PC-9 (cell line): ENCODE measurements at regions not wholly inside any gene's neighbourhood (a gene's known extent, or its start where the extent isn't known, plus 50 kb on each side); places are given as distances from the start of the nearest gene placed in this dataset.
A peak's percentile ranks its signal among the peaks of the same experiment; 100 is the strongest.

ENCODE experiments used
- BruUV-seq: library from RNA; stranded (reverse); fragments of 400-500 nt; replicated peaks from 2 replicates; lab custom pipeline; 2021; lab: Mats Ljungman, UMichigan
- CTCF ChIA-PET: fragments of 300-600 bp; sonication (Branson Sonifier 250); formaldehyde crosslinking; loops from one replicate; lab custom pipeline; 2022; ENCODE audit warnings: antibody characterized with exemption; lab: Charles Lee
- POLR2A ChIA-PET: fragments of 300-600 bp; sonication (Branson Sonifier 250); formaldehyde crosslinking; loops from one replicate; lab custom pipeline; 2022; ENCODE audit warnings: antibody characterized with exemption; ENCODE audit not compliant: unreplicated experiment; lab: Charles Lee
- DNase-seq, 2 experiments: peaks; one replicate each; pipeline versions ENCODE4 v3.0.0 to v3.0.0-alpha.2; 2015 to 2022; ENCODE audit warnings: mixed read lengths in 1 of 2
- H2AFZ ChIP-seq: fragments of 200-600 bp; sonication (generic); 2 replicates; pipeline ENCODE4 v1.8.1; 2017; ENCODE audit warnings: antibody characterized with exemption
- H3F3A ChIP-seq: fragments of 200-600 bp; sonication (generic); 2 replicates; pipeline ENCODE4 v1.8.1; 2017; ENCODE audit warnings: antibody characterized with exemption, mild to moderate bottlenecking, low read depth; ENCODE audit not compliant: insufficient read depth
- H3K27ac ChIP-seq: fragments of 200-600 bp; sonication (generic); 2 replicates; pipeline ENCODE4 v1.6.1; 2016; ENCODE audit warnings: mixed run types
- H3K27me3 ChIP-seq: fragments of 200-600 bp; sonication (generic); 2 replicates; pipeline ENCODE4 v1.6.1; 2016; ENCODE audit warnings: low read depth, mixed run types; ENCODE audit not compliant: insufficient read depth
- H3K36me3 ChIP-seq: fragments of 200-600 bp; sonication (generic); 2 replicates; pipeline ENCODE4 v1.6.1; 2016; ENCODE audit warnings: low read depth, mixed run types
- H3K4me1 ChIP-seq: fragments of 200-600 bp; sonication (generic); replicated peaks from 2 replicates; pipeline ENCODE4 v1.6.1; 2016; ENCODE audit warnings: mixed run types; ENCODE audit not compliant: insufficient read depth
- H3K4me2 ChIP-seq: fragments of 200-600 bp; sonication (generic); 2 replicates; pipeline ENCODE4 v1.6.1; 2017; ENCODE audit warnings: mixed run types
- H3K4me3 ChIP-seq: fragments of 200-600 bp; sonication (generic); 2 replicates; pipeline ENCODE4 v1.6.1; 2016; ENCODE audit warnings: mixed run types
- H3K79me2 ChIP-seq: fragments of 200-600 bp; sonication (generic); 2 replicates; pipeline ENCODE4 v1.6.1; 2017; ENCODE audit warnings: low read depth, mixed run types
- H3K9me2 ChIP-seq: fragments of 200-600 bp; sonication (generic); 2 replicates; pipeline ENCODE4 v1.8.1; 2017; ENCODE audit warnings: mild to moderate bottlenecking; ENCODE audit not compliant: insufficient read depth
- H3K9me3 ChIP-seq: fragments of 200-600 bp; sonication (generic); 2 replicates; pipeline ENCODE4 v1.8.1; 2016; ENCODE audit warnings: low read depth; ENCODE audit not compliant: insufficient read depth
- H4K20me1 ChIP-seq: fragments of 200-600 bp; sonication (generic); 2 replicates; pipeline ENCODE4 v1.8.1; 2017; ENCODE audit not compliant: insufficient read depth
- EZH2 ChIP-seq: fragments of 200-600 bp; sonication (generic); IDR thresholded peaks from 2 replicates; pipeline ENCODE4 v1.8.0; 2017; ENCODE audit warnings: antibody characterized with exemption, low read depth
- intact Hi-C: fragments of 100-400 bp; cut with micrococcal nuclease; formaldehyde crosslinking; loops from one replicate; pipeline ENCODE4 v1.10.0; 2022; ENCODE audit not compliant: unreplicated experiment
- TF ChIP-seq, protein P1 (sequence below): fragments of 200-600 bp; sonication (generic); conservative IDR thresholded peaks from 2 replicates; pipeline ENCODE4 v1.6.1; 2017; ENCODE audit warnings: mixed run types, antibody characterized with exemption, mild to moderate bottlenecking, moderate library complexity

DNA sequence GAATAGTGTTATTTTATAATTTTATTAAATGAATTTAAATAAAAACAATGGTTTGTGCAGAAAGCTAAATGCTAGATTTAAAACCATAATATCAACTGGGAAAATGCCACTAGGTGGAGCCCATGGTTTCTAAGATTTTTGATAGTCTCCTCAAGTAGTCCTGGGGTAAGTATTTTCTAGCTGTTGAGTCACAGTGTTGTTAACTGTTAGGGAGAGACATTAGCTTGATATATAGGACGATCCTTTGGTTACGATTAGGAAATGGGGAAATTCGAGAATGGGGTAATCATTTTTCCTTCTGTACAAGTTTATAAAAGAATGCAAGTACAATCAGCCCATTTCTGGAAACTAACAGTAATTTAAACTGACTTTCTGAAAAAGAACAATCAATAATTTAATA is 378.4 kb downstream of the ANKRD50 start:
- H3K27me3 ChIP-seq: no peaks in the 10 kb centered on the region
- no peak overlapping the region for H3K27ac ChIP-seq
- peak; percentile 19 to 54 for DNase-seq
- TF ChIP-seq, protein P1, sequence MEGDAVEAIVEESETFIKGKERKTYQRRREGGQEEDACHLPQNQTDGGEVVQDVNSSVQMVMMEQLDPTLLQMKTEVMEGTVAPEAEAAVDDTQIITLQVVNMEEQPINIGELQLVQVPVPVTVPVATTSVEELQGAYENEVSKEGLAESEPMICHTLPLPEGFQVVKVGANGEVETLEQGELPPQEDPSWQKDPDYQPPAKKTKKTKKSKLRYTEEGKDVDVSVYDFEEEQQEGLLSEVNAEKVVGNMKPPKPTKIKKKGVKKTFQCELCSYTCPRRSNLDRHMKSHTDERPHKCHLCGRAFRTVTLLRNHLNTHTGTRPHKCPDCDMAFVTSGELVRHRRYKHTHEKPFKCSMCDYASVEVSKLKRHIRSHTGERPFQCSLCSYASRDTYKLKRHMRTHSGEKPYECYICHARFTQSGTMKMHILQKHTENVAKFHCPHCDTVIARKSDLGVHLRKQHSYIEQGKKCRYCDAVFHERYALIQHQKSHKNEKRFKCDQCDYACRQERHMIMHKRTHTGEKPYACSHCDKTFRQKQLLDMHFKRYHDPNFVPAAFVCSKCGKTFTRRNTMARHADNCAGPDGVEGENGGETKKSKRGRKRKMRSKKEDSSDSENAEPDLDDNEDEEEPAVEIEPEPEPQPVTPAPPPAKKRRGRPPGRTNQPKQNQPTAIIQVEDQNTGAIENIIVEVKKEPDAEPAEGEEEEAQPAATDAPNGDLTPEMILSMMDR: peak; percentile 78
- no peak for TF ChIP-seq EZH2
- CTCF ChIA-PET: interaction anchor here (0.6 kb wide), 1 partner anchor 119 kb away, joined by 13 read pairs; no protein-coding TSS in a partner anchor
- H3K9me3 ChIP-seq: no peaks in the 10 kb centered on the region
- no peaks in the 10 kb centered on the region for H3F3A ChIP-seq
- H3K79me2 ChIP-seq: no peaks in the 10 kb centered on the region
- no peak overlapping the region for H3K4me3 ChIP-seq
- no peaks in the 10 kb centered on the region for H4K20me1 ChIP-seq
- H2AFZ ChIP-seq: no peak overlapping the region
- peak overlapping the region; percentile 21; the same call in 1 of the 2 replicates for H3K4me2 ChIP-seq
- intact Hi-C loops: loop anchor here (1.0 to 10.0 kb wide), 5 partner anchors 377 to 949 kb away; no protein-coding TSS in a partner anchor
- no TSS peak for BruUV-seq
- no peaks in the 10 kb centered on the region for H3K4me1 ChIP-seq
- H3K9me2 ChIP-seq: no peaks in the 10 kb centered on the region
- POLR2A ChIA-PET: interaction anchor here (0.5 kb wide), 1 partner anchor 1144 kb away, joined by 4 read pairs; no protein-coding TSS in a partner anchor
- no peaks in the 10 kb centered on the region for H3K36me3 ChIP-seq

DNA sequence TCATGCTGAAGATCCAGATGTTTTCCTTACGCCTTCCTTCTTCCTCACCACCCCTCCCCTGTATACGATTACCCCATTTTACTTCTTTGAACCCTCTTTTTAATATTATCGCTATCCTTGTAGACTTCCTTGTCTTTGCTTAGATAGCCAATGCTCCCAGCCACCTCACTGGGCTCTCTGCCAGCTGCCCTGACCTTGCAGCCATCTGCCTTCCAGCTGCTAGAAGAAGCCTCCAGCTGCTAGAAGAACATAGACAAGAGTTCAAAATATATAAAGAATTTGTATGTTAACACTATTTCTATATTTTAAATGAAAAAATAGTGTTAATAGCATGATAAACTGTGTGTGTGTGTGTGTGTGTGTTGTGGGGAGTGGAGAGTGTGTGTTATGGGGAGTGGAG is 374.7 kb downstream of the ANKRD50 start:
- H2AFZ ChIP-seq: no peak overlapping the region
- TF ChIP-seq, protein P1: no peak
- no peak for TF ChIP-seq EZH2
- ChIA-PET POLR2A (interaction anchor here (0.6 kb wide), 1 partner anchor 917 kb away, joined by 3 read pairs; no protein-coding TSS in a partner anchor), CTCF (no interaction called here)
- no TSS peak for BruUV-seq
- no peak overlapping the region for H3K4me2 ChIP-seq
- H3F3A ChIP-seq: no peaks in the 10 kb centered on the region
- no peaks in the 10 kb centered on the region for H3K79me2 ChIP-seq
- no peaks in the 10 kb centered on the region for H3K36me3 ChIP-seq
- no peaks in the 10 kb centered on the region for H3K9me2 ChIP-seq
- H3K9me3 ChIP-seq: no peaks in the 10 kb centered on the region
- no peaks in the 10 kb centered on the region for H4K20me1 ChIP-seq
- DNase-seq: no peak
- H3K27me3 ChIP-seq: no peaks in the 10 kb centered on the region
- no peak overlapping the region for H3K27ac ChIP-seq
- intact Hi-C loops: loop anchor here (10.0 kb wide), 1 partner anchor 737 kb away; no protein-coding TSS in a partner anchor
- no peaks in the 10 kb centered on the region for H3K4me1 ChIP-seq
- no peak overlapping the region for H3K4me3 ChIP-seq

DNA sequence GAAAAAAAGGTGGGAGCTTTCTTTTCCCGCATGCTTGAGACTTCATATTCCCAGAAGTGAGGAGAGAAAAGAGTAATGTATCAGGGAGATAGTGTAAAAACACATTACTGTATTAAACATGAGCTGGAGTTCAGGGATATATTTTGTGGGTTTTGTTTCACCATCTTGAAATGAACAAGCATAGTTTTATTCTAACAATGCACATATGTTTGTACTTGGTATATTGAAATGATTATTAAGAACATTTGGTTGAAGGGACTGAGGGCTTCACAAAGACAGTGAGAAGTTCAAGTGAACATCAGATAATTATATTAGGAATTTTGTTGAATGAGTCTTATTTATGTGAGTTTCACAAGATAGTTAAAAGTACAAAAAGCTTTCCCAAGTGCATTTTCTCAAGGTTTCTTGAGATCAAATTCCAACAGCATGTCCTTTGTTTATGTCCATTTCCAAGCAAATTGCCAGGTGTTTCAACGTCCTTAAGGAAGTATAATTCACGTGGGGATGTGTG is 368.8 kb downstream of the ANKRD50 start:
- CTCF ChIA-PET: interaction anchor here (0.6 kb wide), 1 partner anchor 681 kb away, joined by 3 read pairs; no protein-coding TSS in a partner anchor
- POLR2A ChIA-PET: no interaction called here
- no peaks in the 10 kb centered on the region for H3K4me1 ChIP-seq

More for the DNA sequence above, 368.8 kb downstream of the ANKRD50 start:
- BruUV-seq: no TSS peak
- no peaks in the 10 kb centered on the region for H3K79me2 ChIP-seq
- no peak overlapping the region for H3K4me3 ChIP-seq
- no peaks in the 10 kb centered on the region for H4K20me1 ChIP-seq
- no peak for DNase-seq
- TF ChIP-seq EZH2: no peak
- TF ChIP-seq, protein P1: no peak
- H3K27ac ChIP-seq: no peak overlapping the region
- no peaks in the 10 kb centered on the region for H3K27me3 ChIP-seq
- no peak overlapping the region for H2AFZ ChIP-seq
- intact Hi-C loops: no loop called here
- H3F3A ChIP-seq: no peaks in the 10 kb centered on the region
- no peaks in the 10 kb centered on the region for H3K9me2 ChIP-seq
- H3K36me3 ChIP-seq: no peaks in the 10 kb centered on the region
- H3K4me2 ChIP-seq: no peak overlapping the region
- H3K9me3 ChIP-seq: no peaks in the 10 kb centered on the region
